IMR-90 (cell line): ENCODE measurements at regions not wholly inside any gene's neighbourhood (a gene's known extent, or its start where the extent isn't known, plus 50 kb on each side); places are given as distances from the start of the nearest gene placed in this dataset.

ENCODE experiments used
- ATAC-seq: fragments of 200-7000 bp; cut with Tn5 transposase; 2 replicates; pipeline ENCODE4 v1.9.1; 2020; ENCODE audit warnings: low read depth, mild to moderate bottlenecking, moderate library complexity
- BruUV-seq: library from RNA; stranded (reverse); fragments of 400-500 nt; replicated peaks from 2 replicates; lab custom pipeline; 2021; lab: Mats Ljungman, UMichigan
- CTCF ChIA-PET: fragments of 300-600 bp; formaldehyde crosslinking; extraction: SDS; loops from one replicate; lab custom pipeline; 2021; ENCODE audit warnings: antibody characterized with exemption; lab: Yijun Ruan, JAX
- POLR2A ChIA-PET: fragments of 300-600 bp; sonication (Branson Sonifier 250); formaldehyde crosslinking; loops from one replicate; lab custom pipeline; 2022; ENCODE audit warnings: antibody characterized with exemption; ENCODE audit not compliant: unreplicated experiment; lab: Charles Lee
- DNase-seq: peaks from one replicate; pipeline ENCODE4 v3.0.0; 2013
- H2AFZ ChIP-seq: replicated peaks from 2 replicates; pipeline ENCODE3; 2013; ENCODE audit warnings: low read length, mild to moderate bottlenecking; ENCODE audit not compliant: poor library complexity
- H2AK5ac ChIP-seq: 2 replicates; pipeline ENCODE4 v1.6.1; 2013; ENCODE audit warnings: low read depth, low read length, inconsistent platforms
- H2AK9ac ChIP-seq: replicated peaks from 2 replicates; pipeline ENCODE3; 2013; ENCODE audit warnings: mild to moderate bottlenecking, low read depth, low read length, moderate library complexity; ENCODE audit not compliant: poor library complexity
- H2BK120ac ChIP-seq: 2 replicates; pipeline ENCODE4 v1.6.1; 2013; ENCODE audit warnings: low read depth, low read length, inconsistent platforms
- H2BK15ac ChIP-seq: 3 replicates; pipeline ENCODE4 v1.6.1; 2013; ENCODE audit warnings: low read depth, low read length, inconsistent platforms
- H2BK20ac ChIP-seq: 2 replicates; pipeline ENCODE4 v1.6.1; 2013; ENCODE audit warnings: low read depth, mild to moderate bottlenecking, inconsistent platforms, low read length, moderate library complexity
- H2BK5ac ChIP-seq: 2 replicates; pipeline ENCODE4 v1.6.1; 2013; ENCODE audit warnings: mild to moderate bottlenecking, low read depth, low read length, inconsistent platforms; ENCODE audit not compliant: poor library complexity, severe bottlenecking
- H3K14ac ChIP-seq: replicated peaks from 2 replicates; pipeline ENCODE4 v1.6.1; 2013; ENCODE audit warnings: low read depth, low read length, inconsistent platforms
- H3K18ac ChIP-seq: 2 replicates; pipeline ENCODE4 v1.6.1; 2013; ENCODE audit warnings: low read depth, low read length, control low read depth
- H3K23ac ChIP-seq: 2 replicates; pipeline ENCODE4 v1.6.1; 2013; ENCODE audit warnings: low read depth, low read length, inconsistent platforms
- H3K27ac ChIP-seq: 2 replicates; pipeline ENCODE4 v1.5.1; 2013; ENCODE audit warnings: mild to moderate bottlenecking, control low read depth, low read length; ENCODE audit not compliant: insufficient read depth
- H3K27me3 ChIP-seq: 2 replicates; pipeline ENCODE4 v1.6.1; 2013; ENCODE audit warnings: low read length; ENCODE audit not compliant: control insufficient read depth, insufficient read depth
- H3K36me3 ChIP-seq: 2 replicates; pipeline ENCODE4 v1.6.1; 2013; ENCODE audit warnings: low read length, mixed read lengths; ENCODE audit not compliant: control insufficient read depth, insufficient read depth
- H3K4ac ChIP-seq: 2 replicates; pipeline ENCODE4 v1.6.1; 2013; ENCODE audit warnings: low read depth, low read length, inconsistent platforms
- H3K4me1 ChIP-seq: 2 replicates; pipeline ENCODE4 v1.6.1; 2013; ENCODE audit warnings: low read length, mixed read lengths; ENCODE audit not compliant: control insufficient read depth, insufficient read depth
- H3K4me2 ChIP-seq: 2 replicates; pipeline ENCODE4 v1.6.1; 2013; ENCODE audit warnings: low read depth, mild to moderate bottlenecking, control low read depth, low read length, moderate library complexity
- H3K4me3 ChIP-seq: 2 replicates; pipeline ENCODE4 v1.5.1; 2013; ENCODE audit warnings: low read depth, mild to moderate bottlenecking, control low read depth, low read length, moderate library complexity; ENCODE audit not compliant: insufficient read depth
- H3K56ac ChIP-seq: 2 replicates; pipeline ENCODE4 v1.6.1; 2013; ENCODE audit warnings: low read length, inconsistent platforms; ENCODE audit not compliant: insufficient read depth; ENCODE audit errors: extremely low read depth
- H3K79me1 ChIP-seq, 2 experiments: 2 replicates each; pipeline ENCODE4 v1.6.1; 2013; ENCODE audit warnings: low read length in 2 of 2, inconsistent platforms in 1 of 2, low read depth in 1 of 2
- H3K9ac ChIP-seq: 2 replicates; pipeline ENCODE4 v1.6.1; 2013; ENCODE audit warnings: low read depth, low read length, control low read depth
- H3K9me1 ChIP-seq: 2 replicates; pipeline ENCODE4 v1.6.1; 2013; ENCODE audit warnings: low read length, inconsistent platforms; ENCODE audit not compliant: insufficient read depth
- H3K9me3 ChIP-seq: 2 replicates; pipeline ENCODE4 v1.6.1; 2013; ENCODE audit warnings: low read length; ENCODE audit not compliant: control insufficient read depth, insufficient read depth
- H4K20me1 ChIP-seq: 2 replicates; pipeline ENCODE4 v1.6.1; 2013; ENCODE audit warnings: low read length, inconsistent platforms; ENCODE audit not compliant: insufficient read depth
- H4K5ac ChIP-seq: 2 replicates; pipeline ENCODE4 v1.6.1; 2013; ENCODE audit warnings: mild to moderate bottlenecking, low read depth, low read length, control low read depth
- H4K8ac ChIP-seq, 2 experiments: 2 replicates each; pipeline ENCODE4 v1.6.1; 2013; ENCODE audit warnings: low read depth in 2 of 2, low read length in 2 of 2, control low read depth in 1 of 2, inconsistent platforms in 1 of 2
- H4K91ac ChIP-seq: 2 replicates; pipeline ENCODE4 v1.6.1; 2013; ENCODE audit warnings: low read depth, low read length, inconsistent platforms; ENCODE audit not compliant: insufficient read depth
- CEBPB ChIP-seq: IDR thresholded peaks from 2 replicates; pipeline ENCODE4 v1.6.1; 2012; ENCODE audit warnings: low read depth, low read length, improper control_type of control experiment
- MAFK ChIP-seq: IDR thresholded peaks from 2 replicates; pipeline ENCODE4 v1.6.1; 2012; ENCODE audit warnings: low read depth, low read length, improper control_type of control experiment
- POLR2A ChIP-seq: IDR thresholded peaks from 2 replicates; pipeline ENCODE4 v1.6.1; 2012; ENCODE audit warnings: mild to moderate bottlenecking, low read depth, low read length
- RAD21 ChIP-seq: IDR thresholded peaks from 2 replicates; pipeline ENCODE4 v1.6.1; 2012; ENCODE audit warnings: low read length, improper control_type of control experiment
- SMC3 ChIP-seq: fragments of 150-350 bp; IDR thresholded peaks from 2 replicates; pipeline ENCODE4 v1.6.1; 2016; ENCODE audit warnings: low read depth, mild to moderate bottlenecking, antibody characterized with exemption, low read length, moderate library complexity
- WGBS, 2 experiments: methylation state at CpG; one replicate each; pipeline versions ENCODE4 v1.1.5 to v1.1.7; 2013; ENCODE audit warnings: missing lambda C conversion rate in 2 of 2; ENCODE audit not compliant: insufficient read length in 1 of 2; ENCODE audit errors: extremely low coverage in 2 of 2; 5-methylcytosine and 5-hydroxymethylcytosine counted together
- dilution Hi-C: fragments of 300-500 bp; cut with HindIII; formaldehyde crosslinking; loops from one replicate; pipeline ENCODE4 v1.14.3; 2018; ENCODE audit warnings: low sequenced_read_pairs; ENCODE audit not compliant: unreplicated experiment
- in situ Hi-C: fragments of 300-500 bp; cut with MboI; formaldehyde crosslinking; loops from 3 replicates; pipeline ENCODE4 v1.14.3; 2019; ENCODE audit warnings: low sequenced_read_pairs, inconsistent platforms, mixed read lengths
- intact Hi-C: fragments of 100-400 bp; cut with micrococcal nuclease; formaldehyde crosslinking; loops from 2 replicates; pipeline ENCODE4 v1.10.0; 2022
- TF ChIP-seq, protein P1 (sequence below): fragments of 150-350 bp; IDR thresholded peaks from 2 replicates; pipeline ENCODE4 v1.6.1; 2016; ENCODE audit warnings: low read depth, mild to moderate bottlenecking, low read length, moderate library complexity, borderline replicate concordance

DNA sequence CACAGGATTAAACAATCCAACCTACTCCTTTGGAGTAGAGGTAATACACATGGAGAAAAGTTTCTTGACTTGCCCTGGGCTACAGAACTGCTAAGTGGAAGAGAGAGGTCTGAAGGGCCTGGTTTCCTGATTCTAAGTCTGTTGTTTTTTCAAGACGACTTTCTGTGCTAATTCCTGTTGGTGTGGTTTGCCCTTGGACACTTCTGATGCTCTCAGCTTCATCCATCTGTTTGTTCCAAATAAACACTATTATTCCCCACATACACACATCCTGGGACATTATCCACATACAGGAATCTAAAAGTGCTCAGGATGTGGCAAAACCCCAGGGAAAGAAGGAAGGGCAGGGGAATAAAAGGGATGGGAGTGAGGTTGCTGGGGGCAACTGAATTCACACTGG lies 393.5 kb upstream of the TBL1XR1 start:
- Histone ChIP-seq H3K79me1 (no peaks in the 10 kb centered on the region), H2BK20ac (peak overlapping the region; percentile 72; the same call in 1 of the 2 replicates), H4K8ac (peak overlapping the region in 1 of 2 experiments; percentile 64; a peak in 2 of 4 replicates), H2AK9ac (no peak overlapping the region), H3K4me3 (no peak overlapping the region), H4K20me1 (no peaks in the 10 kb centered on the region), H3K9me1 (no peaks in the 10 kb centered on the region; the same call in none of the 2 replicates), H3K27ac (no peak overlapping the region), H2BK15ac (peak overlapping the region; percentile 95; the same call in 2 of the 3 replicates), H3K4me1 (peaks cover 11% of the 10 kb centered on the region; the same call in 1 of the 2 replicates), H4K91ac (peak overlapping the region; percentile 55), H3K27me3 (no peaks in the 10 kb centered on the region), H3K18ac (peak overlapping the region; percentile 53; the same call in 1 of the 2 replicates), H3K9me3 (peaks cover 2% of the 10 kb centered on the region; the same call in 1 of the 2 replicates), H3K36me3 (no peaks in the 10 kb centered on the region), H2BK120ac (peak overlapping the region; percentile 86), H3K9ac (no peak overlapping the region), H2AFZ (no peak overlapping the region), H3K23ac (no peak overlapping the region), H3K14ac (no peak overlapping the region), H2BK5ac (no peak overlapping the region), H4K5ac (peak overlapping the region; percentile 56), H3K4ac (peak overlapping the region; percentile 66), H3K56ac (0 out of 2 replicates have a peak overlapping the region, but pooled peaks have one; percentile 2), H3K4me2 (no peak overlapping the region), H2AK5ac (peak overlapping the region; percentile 41; the same call in 1 of the 2 replicates)
- no peak for TF ChIP-seq SMC3
- no peak for TF ChIP-seq CEBPB
- no peak for TF ChIP-seq POLR2A
- TF ChIP-seq MAFK: no peak
- TF ChIP-seq, protein P1, sequence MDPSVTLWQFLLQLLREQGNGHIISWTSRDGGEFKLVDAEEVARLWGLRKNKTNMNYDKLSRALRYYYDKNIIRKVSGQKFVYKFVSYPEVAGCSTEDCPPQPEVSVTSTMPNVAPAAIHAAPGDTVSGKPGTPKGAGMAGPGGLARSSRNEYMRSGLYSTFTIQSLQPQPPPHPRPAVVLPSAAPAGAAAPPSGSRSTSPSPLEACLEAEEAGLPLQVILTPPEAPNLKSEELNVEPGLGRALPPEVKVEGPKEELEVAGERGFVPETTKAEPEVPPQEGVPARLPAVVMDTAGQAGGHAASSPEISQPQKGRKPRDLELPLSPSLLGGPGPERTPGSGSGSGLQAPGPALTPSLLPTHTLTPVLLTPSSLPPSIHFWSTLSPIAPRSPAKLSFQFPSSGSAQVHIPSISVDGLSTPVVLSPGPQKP: no peak
- TF ChIP-seq RAD21: no peak
- ChIA-PET CTCF (no interaction called here), POLR2A (no interaction called here)
- intact Hi-C loops (loop anchor here (10.0 kb wide), 1 partner anchor 396 kb away; the partner anchor contains the start of gene TBL1XR1), in situ Hi-C loops (no loop called here), dilution Hi-C loops (no loop called here)
- no CpG with 5 or more reads among the region's 1 CpG for WGBS, 2 experiments
- DNase-seq: no peak
- no TSS peak for BruUV-seq
- ATAC-seq: no peak
